ENCODE measurements at regions not wholly inside any gene's neighbourhood (a gene's known extent, or its start where the extent isn't known, plus 50 kb on each side); places are given as distances from the start of the nearest gene placed in this dataset.
A peak's percentile ranks its signal among the peaks of the same experiment; 100 is the strongest.

DNA sequence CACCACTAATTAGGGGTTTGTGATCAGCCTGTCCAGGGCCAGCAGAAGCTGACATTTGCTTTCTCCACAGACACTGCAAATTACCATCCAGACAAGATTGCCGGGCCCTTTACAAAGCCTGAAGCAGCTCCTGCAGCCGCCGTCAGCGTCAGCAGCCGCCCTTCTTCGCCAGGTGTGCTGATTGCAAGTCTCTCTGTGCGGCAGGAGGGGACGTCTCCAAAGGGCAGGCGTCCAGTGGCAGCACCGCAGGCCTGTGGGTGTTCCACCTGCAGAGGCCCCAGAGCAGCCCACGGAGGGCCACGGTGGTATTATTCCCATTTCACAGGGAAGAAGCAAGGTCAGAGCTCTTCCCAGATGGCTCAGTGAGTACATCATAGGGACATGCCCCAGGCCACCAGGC, 108.0 kb upstream of the PPP1R26 start:
- no peaks in the 10 kb centered on the region for H3K4me1 Mint-ChIP-seq
- H3K4me3 Mint-ChIP-seq, result no peak overlapping the region
- Histone ChIP-seq H3K4me3 (ENCODE audit: low read depth, low read length) (no peak overlapping the region), H3K27me3 (ENCODE audit: control insufficient read depth, insufficient read depth, low read length) (no peaks in the 10 kb centered on the region), H3K36me3 (ENCODE audit: control insufficient read depth, insufficient read depth, low read length) (no peaks in the 10 kb centered on the region), H3K9me3 (ENCODE audit: control insufficient read depth in 2 of 2, low read length in 2 of 2) (no peaks in the 10 kb centered on the region), H3K4me1 (ENCODE audit: control insufficient read depth, insufficient read depth, low read length, poor library complexity, severe bottlenecking) (no peaks in the 10 kb centered on the region), H3K27ac (ENCODE audit: insufficient read depth, low read length, poor library complexity, severe bottlenecking) (no peak overlapping the region)
- H3K27ac Mint-ChIP-seq, result no peak overlapping the region
- DNase-seq, result no peak
- no peaks in the 10 kb centered on the region for H3K9me3 Mint-ChIP-seq
- no peaks in the 10 kb centered on the region for H3K36me3 Mint-ChIP-seq
- no peak for ATAC-seq (ENCODE audit: low read depth in 2 of 2)
- peaks cover 11% of the 10 kb centered on the region for H3K27me3 Mint-ChIP-seq

DNA sequence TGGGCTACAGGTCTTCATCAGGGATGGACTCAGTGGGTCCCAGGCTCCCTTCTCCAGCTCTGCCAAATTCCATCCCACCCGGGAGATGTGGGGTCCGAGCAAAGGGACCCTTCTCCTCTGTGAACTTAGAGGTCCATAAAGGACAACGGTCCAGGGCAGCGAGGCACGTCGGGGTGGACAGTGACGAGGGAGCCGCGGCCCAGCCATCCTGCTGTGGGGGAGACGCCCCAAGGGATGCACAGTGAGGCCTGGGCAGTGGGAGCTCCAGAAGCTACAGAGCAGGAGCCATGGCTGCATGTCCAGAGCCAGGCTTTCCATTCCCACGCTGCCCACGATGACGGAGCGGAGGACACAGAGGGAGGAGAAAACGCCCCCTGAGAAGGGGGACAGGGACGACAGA, 107.5 kb upstream of the PPP1R26 start:
- Mint-ChIP-seq H3K9me3 (no peaks in the 10 kb centered on the region), H3K27ac (no peak overlapping the region), H3K4me1 (no peaks in the 10 kb centered on the region), H3K27me3 (peaks cover 8% of the 10 kb centered on the region), H3K4me3 (no peak overlapping the region), H3K36me3 (no peaks in the 10 kb centered on the region)
- Histone ChIP-seq H3K4me1 (ENCODE audit: control insufficient read depth, insufficient read depth, low read length, poor library complexity, severe bottlenecking) (no peaks in the 10 kb centered on the region), H3K27me3 (ENCODE audit: control insufficient read depth, insufficient read depth, low read length) (no peaks in the 10 kb centered on the region), H3K4me3 (ENCODE audit: low read depth, low read length) (no peak overlapping the region), H3K9me3 (ENCODE audit: control insufficient read depth in 2 of 2, low read length in 2 of 2) (no peaks in the 10 kb centered on the region), H3K27ac (ENCODE audit: insufficient read depth, low read length, poor library complexity, severe bottlenecking) (no peak overlapping the region), H3K36me3 (ENCODE audit: control insufficient read depth, insufficient read depth, low read length) (no peaks in the 10 kb centered on the region)
- DNase-seq (no peak), ATAC-seq (ENCODE audit: low read depth in 2 of 2) (no peak)

DNA sequence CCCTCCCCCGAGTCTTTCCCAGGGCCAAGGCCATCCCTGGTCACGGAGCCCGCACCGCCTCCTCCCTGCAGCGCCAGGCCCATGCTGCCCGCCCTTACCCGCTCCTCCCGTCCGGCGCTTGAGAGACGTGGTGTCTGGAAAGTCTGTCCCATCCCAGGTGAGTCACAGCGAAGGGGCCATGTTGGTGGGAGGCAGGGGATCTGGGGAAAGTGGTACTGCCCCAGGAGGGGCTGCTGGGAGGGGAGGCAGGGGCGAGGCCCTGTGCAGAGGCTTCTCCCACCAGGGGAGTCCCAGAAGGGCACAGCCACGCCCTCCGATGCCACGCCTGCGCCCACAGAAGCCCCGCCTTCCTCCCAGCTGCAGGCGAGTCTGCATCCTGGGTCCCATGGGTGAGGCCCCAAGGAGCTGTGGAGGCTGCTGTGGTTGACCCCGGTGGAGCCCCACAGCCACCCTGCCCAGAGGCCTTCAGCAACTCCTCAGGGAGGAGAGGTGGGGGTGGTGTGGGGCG, 107.0 kb upstream of the PPP1R26 start:
- no peak overlapping the region for H3K4me3 Mint-ChIP-seq

DNA sequence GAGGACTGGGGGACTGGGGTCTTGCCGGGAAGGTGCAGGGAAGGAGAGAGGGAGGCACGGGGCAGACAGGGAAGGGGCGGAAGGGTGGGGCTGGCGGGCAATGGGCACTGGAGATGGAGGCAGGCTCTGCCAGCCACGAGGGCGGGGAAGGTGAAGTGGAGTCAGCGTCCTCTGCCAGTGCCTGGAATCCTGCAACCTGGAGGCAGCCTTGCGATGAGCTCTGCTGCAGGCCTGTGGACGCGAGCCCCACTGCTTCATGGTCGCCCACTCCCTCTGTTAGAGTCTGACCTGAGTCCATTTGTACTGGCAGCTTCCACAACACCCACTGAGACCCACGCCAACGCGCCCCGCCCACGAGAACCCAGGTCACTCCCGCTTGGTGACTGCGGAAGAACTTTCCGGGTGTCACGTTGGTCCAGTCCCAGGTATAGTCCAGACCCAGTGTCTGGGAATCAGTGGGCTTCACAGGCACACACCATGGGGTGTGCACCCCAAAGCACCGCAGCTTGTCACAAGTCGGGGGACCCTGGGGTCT, 106.4 kb upstream of the PPP1R26 start:
- H3K36me3 Mint-ChIP-seq, result no peaks in the 10 kb centered on the region
- no peaks in the 10 kb centered on the region for H3K4me1 Mint-ChIP-seq
- H3K9me3 ChIP-seq (ENCODE audit: control insufficient read depth in 2 of 2, low read length in 2 of 2), result no peaks in the 10 kb centered on the region
- ATAC-seq (ENCODE audit: low read depth in 2 of 2), result no peak
- peaks cover 5% of the 10 kb centered on the region for H3K27me3 Mint-ChIP-seq
- no peaks in the 10 kb centered on the region for H3K27me3 ChIP-seq (ENCODE audit: control insufficient read depth, insufficient read depth, low read length)
- no peaks in the 10 kb centered on the region for H3K9me3 Mint-ChIP-seq
- DNase-seq, result no peak
- no peak overlapping the region for H3K27ac Mint-ChIP-seq
- no peaks in the 10 kb centered on the region for H3K36me3 ChIP-seq (ENCODE audit: control insufficient read depth, insufficient read depth, low read length)
- no peak overlapping the region for H3K4me3 ChIP-seq (ENCODE audit: low read depth, low read length)
- no peak overlapping the region for H3K4me3 Mint-ChIP-seq
- no peaks in the 10 kb centered on the region for H3K4me1 ChIP-seq (ENCODE audit: control insufficient read depth, insufficient read depth, low read length, poor library complexity, severe bottlenecking)
- no peak overlapping the region for H3K27ac ChIP-seq (ENCODE audit: insufficient read depth, low read length, poor library complexity, severe bottlenecking)

More for the DNA sequence above, 107.0 kb upstream of the PPP1R26 start:
- DNase-seq (no peak), ATAC-seq (ENCODE audit: low read depth in 2 of 2) (no peak)
- Histone ChIP-seq H3K4me1 (ENCODE audit: control insufficient read depth, insufficient read depth, low read length, poor library complexity, severe bottlenecking) (no peaks in the 10 kb centered on the region), H3K4me3 (ENCODE audit: low read depth, low read length) (no peak overlapping the region), H3K9me3 (ENCODE audit: control insufficient read depth in 2 of 2, low read length in 2 of 2) (no peaks in the 10 kb centered on the region), H3K27me3 (ENCODE audit: control insufficient read depth, insufficient read depth, low read length) (no peaks in the 10 kb centered on the region), H3K27ac (ENCODE audit: insufficient read depth, low read length, poor library complexity, severe bottlenecking) (no peak overlapping the region), H3K36me3 (ENCODE audit: control insufficient read depth, insufficient read depth, low read length) (no peaks in the 10 kb centered on the region)
- Mint-ChIP-seq H3K27me3 (peaks cover 5% of the 10 kb centered on the region), H3K4me1 (no peaks in the 10 kb centered on the region), H3K9me3 (no peaks in the 10 kb centered on the region), H3K27ac (no peak overlapping the region), H3K36me3 (no peaks in the 10 kb centered on the region)

DNA sequence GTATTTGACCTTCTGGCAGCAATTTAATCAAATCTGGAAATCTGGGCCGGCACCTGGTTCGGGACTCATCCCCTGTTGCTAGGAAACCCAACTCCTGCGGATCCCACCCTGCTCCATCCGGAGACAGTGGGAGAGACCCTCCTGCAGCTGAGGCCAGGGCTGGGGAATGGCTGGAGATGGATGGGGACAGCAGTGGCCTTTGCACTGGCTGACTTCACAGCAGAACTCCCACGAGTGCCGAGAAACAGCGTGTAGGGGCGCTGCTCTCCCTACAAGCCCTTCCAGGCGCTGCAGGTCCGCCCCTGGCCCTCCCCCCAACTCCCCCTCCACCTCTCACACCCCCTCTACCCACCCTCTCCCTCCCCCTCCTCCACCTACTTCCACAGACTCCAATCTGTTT, 105.8 kb upstream of the PPP1R26 start:
- no peaks in the 10 kb centered on the region for H3K27me3 ChIP-seq (ENCODE audit: control insufficient read depth, insufficient read depth, low read length)
- ATAC-seq (ENCODE audit: low read depth in 2 of 2) (no peak), DNase-seq (no peak)
- H3K36me3 ChIP-seq (ENCODE audit: control insufficient read depth, insufficient read depth, low read length), result no peaks in the 10 kb centered on the region
- H3K9me3 ChIP-seq (ENCODE audit: control insufficient read depth in 2 of 2, low read length in 2 of 2), result no peaks in the 10 kb centered on the region
- Mint-ChIP-seq H3K9me3 (no peaks in the 10 kb centered on the region), H3K27me3 (peaks cover 5% of the 10 kb centered on the region), H3K36me3 (no peaks in the 10 kb centered on the region), H3K4me1 (no peaks in the 10 kb centered on the region), H3K27ac (peak overlapping the region in 1 of 3 donors; percentile 83), H3K4me3 (no peak overlapping the region)
- no peak overlapping the region for H3K4me3 ChIP-seq (ENCODE audit: low read depth, low read length)
- no peak overlapping the region for H3K27ac ChIP-seq (ENCODE audit: insufficient read depth, low read length, poor library complexity, severe bottlenecking)
- H3K4me1 ChIP-seq (ENCODE audit: control insufficient read depth, insufficient read depth, low read length, poor library complexity, severe bottlenecking), result no peaks in the 10 kb centered on the region

DNA sequence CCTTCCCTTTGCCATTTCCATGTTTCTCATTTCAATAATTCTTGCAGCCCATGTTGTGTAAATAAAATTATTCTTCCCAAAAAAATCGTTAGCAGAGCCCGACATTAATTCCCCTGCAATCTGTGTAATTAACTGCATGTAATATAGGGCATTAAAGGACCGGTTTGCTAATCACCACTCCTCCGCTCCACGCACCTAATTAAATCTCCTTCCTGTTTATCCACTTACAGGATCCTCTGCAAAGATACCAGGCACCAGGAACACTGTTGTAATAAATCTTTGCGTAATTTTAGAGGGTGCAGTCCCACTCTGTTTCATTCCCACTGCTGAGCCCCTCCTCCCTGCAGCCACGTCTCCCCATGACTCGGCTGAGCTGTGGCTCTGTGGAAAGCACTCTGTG, 105.0 kb upstream of the PPP1R26 start:
- Mint-ChIP-seq H3K36me3 (no peaks in the 10 kb centered on the region), H3K27ac (no peak overlapping the region), H3K4me3 (no peak overlapping the region), H3K4me1 (no peaks in the 10 kb centered on the region), H3K9me3 (no peaks in the 10 kb centered on the region), H3K27me3 (peaks cover 5% of the 10 kb centered on the region)
- Histone ChIP-seq H3K27ac (ENCODE audit: insufficient read depth, low read length, poor library complexity, severe bottlenecking) (no peak overlapping the region), H3K4me3 (ENCODE audit: low read depth, low read length) (no peak overlapping the region), H3K27me3 (ENCODE audit: control insufficient read depth, insufficient read depth, low read length) (no peaks in the 10 kb centered on the region), H3K36me3 (ENCODE audit: control insufficient read depth, insufficient read depth, low read length) (no peaks in the 10 kb centered on the region), H3K9me3 (ENCODE audit: control insufficient read depth in 2 of 2, low read length in 2 of 2) (no peaks in the 10 kb centered on the region), H3K4me1 (ENCODE audit: control insufficient read depth, insufficient read depth, low read length, poor library complexity, severe bottlenecking) (no peaks in the 10 kb centered on the region)
- ATAC-seq (ENCODE audit: low read depth in 2 of 2) (no peak), DNase-seq (no peak)

DNA sequence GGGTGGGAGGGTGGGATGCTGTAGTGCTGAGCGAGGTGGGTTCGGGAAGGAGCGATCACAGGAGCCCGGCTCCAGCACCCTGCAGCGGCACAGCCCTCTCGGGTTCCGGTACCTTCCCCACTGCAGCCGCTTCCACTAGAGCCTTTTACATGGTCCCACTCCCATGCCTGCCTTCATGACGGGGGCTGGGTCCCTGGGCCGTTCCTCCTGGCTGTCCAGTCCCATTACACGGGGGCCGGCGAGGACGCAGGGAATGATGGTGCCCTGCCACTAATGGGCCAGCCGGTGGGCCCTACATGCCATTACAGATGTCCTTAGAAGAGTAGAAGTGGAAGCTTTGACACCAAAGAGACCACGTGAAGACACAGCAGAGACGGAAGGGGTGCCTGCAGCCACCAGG, 104.6 kb upstream of the PPP1R26 start:
- no peak overlapping the region for H3K27ac ChIP-seq (ENCODE audit: insufficient read depth, low read length, poor library complexity, severe bottlenecking)
- ATAC-seq (ENCODE audit: low read depth in 2 of 2), result no peak

DNA sequence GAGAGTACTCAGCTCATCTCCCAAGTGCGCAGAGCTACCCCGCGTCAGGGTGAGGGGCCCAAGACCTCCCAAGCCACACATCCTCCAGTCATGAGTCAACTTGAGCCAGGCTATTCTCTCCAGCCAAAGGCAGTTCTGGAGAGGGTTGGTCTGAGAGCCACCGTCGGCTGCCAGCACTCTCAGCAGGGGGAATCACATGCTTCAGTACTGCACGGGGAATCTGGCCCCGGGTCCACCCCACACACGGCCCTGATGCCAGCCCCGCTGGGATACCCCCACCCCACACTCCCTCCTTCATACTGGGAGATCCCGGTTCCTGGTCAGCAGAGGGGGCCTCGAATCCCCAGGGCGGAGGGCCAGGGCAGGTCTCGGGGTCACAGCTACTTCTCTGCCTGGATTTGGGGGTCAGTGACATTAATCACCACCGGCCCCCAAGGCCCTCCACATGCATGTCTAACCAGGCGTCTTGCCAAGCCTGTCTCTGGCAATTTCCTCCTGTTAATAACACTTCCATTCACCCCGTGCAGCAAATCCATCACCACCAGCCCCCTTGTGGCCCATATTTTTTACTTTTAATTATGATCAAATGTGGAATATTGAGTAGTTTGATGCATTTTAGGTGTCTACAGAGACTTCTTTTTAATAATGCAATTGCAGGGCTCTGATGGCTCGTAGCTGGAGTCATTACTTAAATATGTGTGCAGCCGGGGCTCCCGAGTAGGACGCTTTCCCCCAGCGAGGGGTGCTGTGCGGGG, 102.9 kb upstream of the PPP1R26 start:
- Histone ChIP-seq H3K36me3 (ENCODE audit: control insufficient read depth, insufficient read depth, low read length) (no peaks in the 10 kb centered on the region), H3K27me3 (ENCODE audit: control insufficient read depth, insufficient read depth, low read length) (no peaks in the 10 kb centered on the region), H3K4me3 (ENCODE audit: low read depth, low read length) (no peak overlapping the region), H3K4me1 (ENCODE audit: control insufficient read depth, insufficient read depth, low read length, poor library complexity, severe bottlenecking) (no peaks in the 10 kb centered on the region), H3K9me3 (ENCODE audit: control insufficient read depth in 2 of 2, low read length in 2 of 2) (no peaks in the 10 kb centered on the region), H3K27ac (ENCODE audit: insufficient read depth, low read length, poor library complexity, severe bottlenecking) (no peak overlapping the region)
- Mint-ChIP-seq H3K9me3 (peaks cover 0 to 2% (median 0%) of the 10 kb centered on the region in 7 donors), H3K4me3 (no peak overlapping the region), H3K36me3 (no peaks in the 10 kb centered on the region), H3K4me1 (no peaks in the 10 kb centered on the region), H3K27me3 (peaks cover 5% of the 10 kb centered on the region), H3K27ac (no peak overlapping the region)
- ATAC-seq (ENCODE audit: low read depth in 2 of 2) (no peak), DNase-seq (no peak)

More for the DNA sequence above, 104.6 kb upstream of the PPP1R26 start:
- Mint-ChIP-seq H3K4me1 (no peaks in the 10 kb centered on the region), H3K9me3 (peaks cover 0 to under 1% (median 0%) of the 10 kb centered on the region in 7 donors), H3K4me3 (no peak overlapping the region), H3K36me3 (no peaks in the 10 kb centered on the region), H3K27me3 (peaks cover 5% of the 10 kb centered on the region), H3K27ac (no peak overlapping the region)
- H3K27me3 ChIP-seq (ENCODE audit: control insufficient read depth, insufficient read depth, low read length), result no peaks in the 10 kb centered on the region
- H3K4me3 ChIP-seq (ENCODE audit: low read depth, low read length), result no peak overlapping the region
- no peaks in the 10 kb centered on the region for H3K4me1 ChIP-seq (ENCODE audit: control insufficient read depth, insufficient read depth, low read length, poor library complexity, severe bottlenecking)
- no peaks in the 10 kb centered on the region for H3K9me3 ChIP-seq (ENCODE audit: control insufficient read depth in 2 of 2, low read length in 2 of 2)
- DNase-seq, result no peak
- no peaks in the 10 kb centered on the region for H3K36me3 ChIP-seq (ENCODE audit: control insufficient read depth, insufficient read depth, low read length)
